ENCODE measurements at regions not wholly inside any gene's neighbourhood (a gene's known extent, or its start where the extent isn't known, plus 50 kb on each side); places are given as distances from the start of the nearest gene placed in this dataset.

- TF ChIP-seq EZH2 (IDR thresholded peaks at IDR 0.05; ENCODE audit: low read length, missing control alignments): no peak
- TF ChIP-seq CTCF (conservative IDR thresholded peaks at IDR 0.05 in 1 of 2, IDR thresholded peaks at IDR 0.05 in 1 of 2; ENCODE audit: low read depth in 1 of 2, low read length in 2 of 2): no peak
Observed at GRCh38 chr5:78698191-78698791, 49.7 kb upstream of the LHFPL2 start.
